GM19238 (cell line): ENCODE measurements at regions not wholly inside any gene's neighbourhood (a gene's known extent, or its start where the extent isn't known, plus 50 kb on each side); places are given as distances from the start of the nearest gene placed in this dataset.

Source experiments
- DNase-seq: peaks from one replicate; pipeline ENCODE4 v3.0.0; 2011; ENCODE audit warnings: low spot score; ENCODE audit not compliant: insufficient read length

- DNase-seq, result no peak
Measured at GRCh38 chr2:219995991-219996765, 368.7 kb downstream of the SLC4A3 start.

GRCh38 chr2:219997341-219997851 is 370.0 kb downstream of the SLC4A3 start:
- DNase-seq, result no peak

GRCh38 chr2:219998107-219998506 is 370.7 kb downstream of the SLC4A3 start:
- DNase-seq, result no peak

GRCh38 chr2:219998714-219999227 is 371.3 kb downstream of the SLC4A3 start:
- DNase-seq, result no peak

- DNase-seq, result no peak
Measured at GRCh38 chr2:220000080-220000479, 372.6 kb downstream of the SLC4A3 start.

- DNase-seq, result no peak
Measured at GRCh38 chr2:220000586-220000985, 373.2 kb downstream of the SLC4A3 start.

- DNase-seq, result no peak
Measured at GRCh38 chr2:220001751-220002150, 374.3 kb downstream of the SLC4A3 start.

GRCh38 chr2:220002251-220002650 is 374.8 kb downstream of the SLC4A3 start:
- DNase-seq, result no peak

GRCh38 chr2:220002699-220003098 is 375.3 kb downstream of the SLC4A3 start:
- DNase-seq, result no peak

GRCh38 chr2:220005362-220005761 is 377.9 kb downstream of the SLC4A3 start:
- no peak for DNase-seq

GRCh38 chr2:220006152-220006621 is 378.8 kb downstream of the SLC4A3 start:
- DNase-seq, result no peak

GRCh38 chr2:220011859-220012258 is 384.4 kb downstream of the SLC4A3 start:
- DNase-seq, result no peak

- DNase-seq, result no peak
Measured at GRCh38 chr2:220014961-220015360, 387.5 kb downstream of the SLC4A3 start.

- no peak for DNase-seq
Measured at GRCh38 chr2:220015576-220015975, 388.1 kb downstream of the SLC4A3 start.

- no peak for DNase-seq
Measured at GRCh38 chr2:220025207-220025606, 397.8 kb downstream of the SLC4A3 start.

- DNase-seq, result no peak
Measured at GRCh38 chr2:220029013-220029412, 401.6 kb downstream of the SLC4A3 start.

- no peak for DNase-seq
Measured at GRCh38 chr2:220033546-220033945, 406.1 kb downstream of the SLC4A3 start.

- no peak for DNase-seq
Measured at GRCh38 chr2:220034426-220035130, 407.1 kb downstream of the SLC4A3 start.

GRCh38 chr2:220036431-220036830 is 409.0 kb downstream of the SLC4A3 start:
- no peak for DNase-seq

GRCh38 chr2:220040346-220040745 is 412.9 kb downstream of the SLC4A3 start:
- no peak for DNase-seq

- DNase-seq, result no peak
Measured at GRCh38 chr2:220041447-220041846, 414.0 kb downstream of the SLC4A3 start.
